ENCODE measurements at regions not wholly inside any gene's neighbourhood (a gene's known extent, or its start where the extent isn't known, plus 50 kb on each side); places are given as distances from the start of the nearest gene placed in this dataset.

- no peaks in the 10 kb centered on the region for H3K4me1 ChIP-seq
- no peaks in the 10 kb centered on the region for H3K36me3 ChIP-seq
- no peaks in the 10 kb centered on the region for H3K27me3 ChIP-seq
- no peak for ATAC-seq
- no peaks in the 10 kb centered on the region for H3K9me3 ChIP-seq
- no peak overlapping the region for H3K27ac ChIP-seq
- H3K4me3 ChIP-seq: no peak overlapping the region
- intact Hi-C loops (cut with DNase I): no loop called here
- TF ChIP-seq, protein P1, sequence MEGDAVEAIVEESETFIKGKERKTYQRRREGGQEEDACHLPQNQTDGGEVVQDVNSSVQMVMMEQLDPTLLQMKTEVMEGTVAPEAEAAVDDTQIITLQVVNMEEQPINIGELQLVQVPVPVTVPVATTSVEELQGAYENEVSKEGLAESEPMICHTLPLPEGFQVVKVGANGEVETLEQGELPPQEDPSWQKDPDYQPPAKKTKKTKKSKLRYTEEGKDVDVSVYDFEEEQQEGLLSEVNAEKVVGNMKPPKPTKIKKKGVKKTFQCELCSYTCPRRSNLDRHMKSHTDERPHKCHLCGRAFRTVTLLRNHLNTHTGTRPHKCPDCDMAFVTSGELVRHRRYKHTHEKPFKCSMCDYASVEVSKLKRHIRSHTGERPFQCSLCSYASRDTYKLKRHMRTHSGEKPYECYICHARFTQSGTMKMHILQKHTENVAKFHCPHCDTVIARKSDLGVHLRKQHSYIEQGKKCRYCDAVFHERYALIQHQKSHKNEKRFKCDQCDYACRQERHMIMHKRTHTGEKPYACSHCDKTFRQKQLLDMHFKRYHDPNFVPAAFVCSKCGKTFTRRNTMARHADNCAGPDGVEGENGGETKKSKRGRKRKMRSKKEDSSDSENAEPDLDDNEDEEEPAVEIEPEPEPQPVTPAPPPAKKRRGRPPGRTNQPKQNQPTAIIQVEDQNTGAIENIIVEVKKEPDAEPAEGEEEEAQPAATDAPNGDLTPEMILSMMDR (IDR thresholded peaks at IDR 0.05): no peak
- no peak for DNase-seq
These were observed 101.6 kb upstream of the PACRGL start for GRCh38 chr4:20598626-20599025.

DNA sequence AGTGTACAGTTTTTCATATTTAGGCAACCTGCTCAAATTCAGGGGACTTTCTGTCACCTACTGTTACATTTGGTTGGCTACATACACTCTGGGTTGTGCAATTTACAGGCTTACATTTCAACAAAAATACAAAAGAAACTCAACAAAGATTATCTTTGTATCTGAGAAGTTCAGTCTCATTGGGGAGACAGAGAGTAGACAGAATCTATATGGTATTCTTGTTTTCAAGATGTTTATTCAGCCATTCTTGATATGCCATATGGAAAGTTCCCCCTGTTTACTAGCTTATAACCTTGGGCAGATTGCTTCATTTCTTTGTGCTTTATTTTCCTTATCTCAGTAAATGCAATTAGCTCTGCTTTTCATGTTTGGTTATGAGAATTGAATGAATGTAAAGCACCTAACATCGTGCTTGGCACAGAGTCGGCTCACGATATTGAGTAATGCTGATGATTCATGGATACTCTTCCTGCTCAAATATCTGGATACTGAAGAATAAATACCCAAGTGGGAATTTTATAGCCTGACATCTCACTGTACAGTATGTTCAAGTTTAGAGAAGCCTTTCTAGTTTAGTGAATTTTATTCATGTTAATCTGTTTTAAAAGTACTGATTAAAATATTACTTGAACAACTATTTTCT is 96.5 kb upstream of the PACRGL start:
- Histone ChIP-seq H3K27me3 (no peaks in the 10 kb centered on the region), H3K9me3 (no peaks in the 10 kb centered on the region), H3K36me3 (no peaks in the 10 kb centered on the region), H3K4me1 (no peaks in the 10 kb centered on the region), H3K27ac (no peak overlapping the region), H3K4me3 (no peak overlapping the region)
- no peak for ATAC-seq
- no peak for DNase-seq
- TF ChIP-seq, protein P1 (IDR thresholded peaks at IDR 0.05): no peak
- intact Hi-C loops (cut with DNase I): no loop called here

- no peak for DNase-seq
- Histone ChIP-seq H3K9me3 (no peaks in the 10 kb centered on the region), H3K27ac (no peak overlapping the region), H3K36me3 (no peaks in the 10 kb centered on the region), H3K27me3 (no peaks in the 10 kb centered on the region), H3K4me3 (no peak overlapping the region), H3K4me1 (peaks cover 10% of the 10 kb centered on the region)
- ATAC-seq: no peak
- TF ChIP-seq, protein P1 (IDR thresholded peaks at IDR 0.05): no peak
- intact Hi-C loops (cut with DNase I): no loop called here
These were observed 87.9 kb upstream of the PACRGL start for GRCh38 chr4:20612313-20612712.

GRCh38 chr4:20614816-20615215 is 85.4 kb upstream of the PACRGL start:
- intact Hi-C loops (cut with DNase I): no loop called here
- Histone ChIP-seq H3K4me3 (no peak overlapping the region), H3K4me1 (peaks cover 17% of the 10 kb centered on the region), H3K9me3 (no peaks in the 10 kb centered on the region), H3K36me3 (no peaks in the 10 kb centered on the region), H3K27ac (no peak overlapping the region), H3K27me3 (no peaks in the 10 kb centered on the region)
- DNase-seq: no peak
- no peak for ATAC-seq
- TF ChIP-seq, protein P1 (IDR thresholded peaks at IDR 0.05): no peak

GRCh38 chr4:20615486-20616260 is 84.6 kb upstream of the PACRGL start:
- Histone ChIP-seq H3K36me3 (no peaks in the 10 kb centered on the region), H3K9me3 (no peaks in the 10 kb centered on the region), H3K27ac (no peak overlapping the region), H3K4me1 (peaks cover 17% of the 10 kb centered on the region), H3K4me3 (no peak overlapping the region), H3K27me3 (no peaks in the 10 kb centered on the region)
- intact Hi-C loops (cut with DNase I): no loop called here
- DNase-seq (no peak), ATAC-seq (peak; percentile 42)
- TF ChIP-seq, protein P1 (IDR thresholded peaks at IDR 0.05): no peak
